H1 (cell line): ENCODE measurements at regions not wholly inside any gene's neighbourhood (a gene's known extent, or its start where the extent isn't known, plus 50 kb on each side); places are given as distances from the start of the nearest gene placed in this dataset.

ENCODE experiments used
- CTCF ChIA-PET: fragments of 300-600 bp; sonication (Branson Sonifier 250); formaldehyde crosslinking; loops from one replicate; lab custom pipeline; 2021; ENCODE audit not compliant: partially characterized antibody; lab: Charles Lee
- POLR2A ChIA-PET: fragments of 300-600 bp; sonication (Branson Sonifier 250); formaldehyde crosslinking; loops from one replicate; lab custom pipeline; 2021; ENCODE audit warnings: inconsistent platforms; ENCODE audit not compliant: partially characterized antibody; lab: Charles Lee
- DNase-seq, 2 experiments: peaks; one replicate each; pipeline versions ENCODE4 v3.0.0 to v3.0.0-alpha.2; 2010 to 2022; ENCODE audit warnings: low spot score in 2 of 2, low read depth in 1 of 2, mixed read lengths in 1 of 2
- FAIRE-seq: peaks from 2 replicates; lab custom pipeline; 2011; peaks lifted over from hg19 to GRCh38; lab: Jason Lieb, UNC
- H2AFZ ChIP-seq: 2 replicates; pipeline ENCODE4 v1.8.1; 2012; ENCODE audit warnings: low read length, inconsistent platforms
- H2AK5ac ChIP-seq: 2 replicates; pipeline ENCODE4 v1.6.1; 2013; ENCODE audit warnings: low read depth, low read length
- H2BK120ac ChIP-seq: replicated peaks from 2 replicates; pipeline ENCODE3; 2013; ENCODE audit warnings: low read depth, low read length, inconsistent platforms
- H2BK12ac ChIP-seq: 2 replicates; pipeline ENCODE4 v1.6.1; 2013; ENCODE audit warnings: low read depth, low read length
- H2BK15ac ChIP-seq: 2 replicates; pipeline ENCODE4 v1.6.1; 2013; ENCODE audit warnings: low read length
- H2BK20ac ChIP-seq: 2 replicates; pipeline ENCODE4 v1.6.1; 2013; ENCODE audit warnings: low read length
- H2BK5ac ChIP-seq: 2 replicates; pipeline ENCODE4 v1.6.1; 2013; ENCODE audit warnings: low read depth, low read length
- H3K14ac ChIP-seq: 2 replicates; pipeline ENCODE4 v1.6.1; 2013; ENCODE audit warnings: inconsistent platforms; ENCODE audit not compliant: insufficient read length
- H3K18ac ChIP-seq: 2 replicates; pipeline ENCODE4 v1.6.1; 2013; ENCODE audit warnings: low read length; ENCODE audit errors: extremely low read depth
- H3K23ac ChIP-seq: 2 replicates; pipeline ENCODE4 v1.6.1; 2013; ENCODE audit warnings: inconsistent platforms; ENCODE audit not compliant: insufficient read length
- H3K23me2 ChIP-seq: 2 replicates; pipeline ENCODE4 v1.6.1; 2013; ENCODE audit warnings: low read depth, low read length
- H3K27ac ChIP-seq: 2 replicates; pipeline ENCODE4 v1.6.1; 2011; ENCODE audit warnings: low read depth, low read length, inconsistent platforms
- H3K27me3 ChIP-seq, 4 experiments: replicated peaks in 1 of 4; 1 replicate in 1 of 4; 2 replicates in 3 of 4; pipeline versions ENCODE4 v1.6.1 to v1.8.1; 2011 to 2013; ENCODE audit warnings: low read length in 3 of 4, mild to moderate bottlenecking in 3 of 4, inconsistent platforms in 2 of 4, mixed read lengths in 2 of 4, moderate library complexity in 1 of 4; ENCODE audit not compliant: control insufficient read depth in 3 of 4, insufficient read depth in 3 of 4; ENCODE audit errors: extremely low read depth in 1 of 4
- H3K36me3 ChIP-seq, 4 experiments: 2 replicates each; pipeline versions ENCODE4 v1.6.1 to v1.8.1; 2011 to 2013; ENCODE audit warnings: mild to moderate bottlenecking in 4 of 4, low read length in 3 of 4, moderate library complexity in 2 of 4, control low read depth in 1 of 4, inconsistent platforms in 1 of 4; ENCODE audit not compliant: insufficient read depth in 4 of 4, control insufficient read depth in 2 of 4
- H3K4ac ChIP-seq: replicated peaks from 2 replicates; pipeline ENCODE3; 2013; ENCODE audit warnings: low read length, low read depth, mixed read lengths, inconsistent platforms; ENCODE audit not compliant: insufficient read length
- H3K4me1 ChIP-seq, 4 experiments: replicated peaks in 1 of 4; 1 replicate in 1 of 4; 2 replicates in 3 of 4; pipeline versions ENCODE4 v1.6.1 to v1.8.1; 2011 to 2013; ENCODE audit warnings: low read length in 3 of 4, inconsistent platforms in 2 of 4, mixed read lengths in 1 of 4; ENCODE audit not compliant: insufficient read depth in 4 of 4, control insufficient read depth in 3 of 4
- H3K4me2 ChIP-seq, 2 experiments: 2 replicates each; pipeline versions ENCODE4 v1.6.1 to v1.8.1; 2011 to 2013; ENCODE audit warnings: low read depth in 2 of 2, low read length in 2 of 2, control low read depth in 1 of 2, inconsistent platforms in 1 of 2, mild to moderate bottlenecking in 1 of 2; ENCODE audit not compliant: insufficient read depth in 1 of 2
- H3K4me3 ChIP-seq, 4 experiments: fragments of 200-600, 300-600 bp in 1 of 4; sonication (generic), shearing (Covaris generic), sonication (Bioruptor Twin) in 1 of 4; 2 replicates each; pipeline versions ENCODE4 v1.5.1 to v1.8.1; 2011 to 2016; ENCODE audit warnings: low read length in 4 of 4, low read depth in 3 of 4, control low read depth in 2 of 4, inconsistent platforms in 2 of 4, mild to moderate bottlenecking in 2 of 4, mixed read lengths in 1 of 4, moderate library complexity in 1 of 4; ENCODE audit not compliant: insufficient read depth in 2 of 4; ENCODE audit errors: extremely low read depth in 1 of 4
- H3K56ac ChIP-seq: replicated peaks from 2 replicates; pipeline ENCODE3; 2013; ENCODE audit warnings: low read depth, mild to moderate bottlenecking, mixed read lengths, low read length, inconsistent platforms; ENCODE audit not compliant: insufficient read length
- H3K79me1 ChIP-seq: 2 replicates; pipeline ENCODE4 v1.6.1; 2013; ENCODE audit warnings: low read depth, low read length, control low read depth
- H3K79me2 ChIP-seq, 2 experiments: 2 replicates each; pipeline versions ENCODE4 v1.6.1 to v1.8.1; 2012 to 2013; ENCODE audit warnings: low read length in 2 of 2, mild to moderate bottlenecking in 2 of 2, inconsistent platforms in 1 of 2; ENCODE audit not compliant: insufficient read depth in 2 of 2, control insufficient read depth in 1 of 2
- H3K9ac ChIP-seq, 4 experiments: replicated peaks in 1 of 4; 1 replicate in 1 of 4; 2 replicates in 3 of 4; pipeline versions ENCODE4 v1.6.1 to v1.8.1; 2011 to 2013; ENCODE audit warnings: low read depth in 3 of 4, low read length in 3 of 4, control low read depth in 2 of 4, mild to moderate bottlenecking in 2 of 4, moderate library complexity in 2 of 4, inconsistent platforms in 1 of 4; ENCODE audit errors: extremely low read depth in 1 of 4
- H3K9me3 ChIP-seq, 2 experiments: 2 replicates each; pipeline versions ENCODE4 v1.6.1 to v1.8.1; 2012 to 2013; ENCODE audit warnings: mild to moderate bottlenecking in 2 of 2, moderate library complexity in 2 of 2, control low read depth in 1 of 2, inconsistent platforms in 1 of 2, low read depth in 1 of 2, low read length in 1 of 2, mixed read lengths in 1 of 2; ENCODE audit not compliant: insufficient read depth in 2 of 2
- H4K20me1 ChIP-seq, 2 experiments: replicated peaks in 1 of 2; 2 replicates each; pipeline versions ENCODE3 to v1.8.1; 2011 to 2013; ENCODE audit warnings: inconsistent platforms in 2 of 2, low read length in 2 of 2, mild to moderate bottlenecking in 1 of 2; ENCODE audit not compliant: insufficient read depth in 2 of 2, control insufficient read depth in 1 of 2
- H4K5ac ChIP-seq: 2 replicates; pipeline ENCODE4 v1.6.1; 2013; ENCODE audit warnings: low read length, low read depth, mixed read lengths, inconsistent platforms; ENCODE audit not compliant: insufficient read length
- H4K8ac ChIP-seq: 2 replicates; pipeline ENCODE4 v1.8.0; 2013; ENCODE audit warnings: mild to moderate bottlenecking, moderate library complexity, low read length, inconsistent platforms; ENCODE audit not compliant: insufficient read depth; ENCODE audit errors: extremely low read depth
- H4K91ac ChIP-seq: replicated peaks from 2 replicates; pipeline ENCODE3; 2013; ENCODE audit warnings: low read length, mixed read lengths, inconsistent platforms; ENCODE audit not compliant: insufficient read length
- CHD1 ChIP-seq: IDR thresholded peaks from 2 replicates; pipeline ENCODE4 v1.6.1; 2012; ENCODE audit warnings: low read depth, low read length, improper control_type of control experiment
- CHD2 ChIP-seq: IDR thresholded peaks from 2 replicates; pipeline ENCODE4 v1.6.1; 2012; ENCODE audit warnings: low read length, improper control_type of control experiment
- EP300 ChIP-seq, 2 experiments: IDR thresholded peaks; 1 replicate in 1 of 2; 2 replicates in 1 of 2; pipeline ENCODE4 v1.6.1; 2011 to 2012; ENCODE audit warnings: low read depth in 2 of 2, low read length in 2 of 2, mild to moderate bottlenecking in 2 of 2, borderline replicate concordance in 1 of 2, inconsistent platforms in 1 of 2, moderate library complexity in 1 of 2
- JUND ChIP-seq: IDR thresholded peaks from 2 replicates; pipeline ENCODE4 v1.6.1; 2011; ENCODE audit warnings: mild to moderate bottlenecking, improper control_type of control experiment, low read length
- POU5F1 ChIP-seq: IDR thresholded peaks from 2 replicates; pipeline ENCODE4 v1.6.1; 2011; ENCODE audit warnings: low read depth, mild to moderate bottlenecking, low read length, moderate library complexity
- WGBS, 2 experiments: shearing (Covaris generic) in 1 of 2; methylation state at CpG; one replicate each; pipeline versions ENCODE4 v1.1.6 to v1.1.7; 2013 to 2015; ENCODE audit warnings: low lambda C conversion rate in 2 of 2, mixed read lengths in 2 of 2, inconsistent platforms in 1 of 2, low coverage in 1 of 2, missing lambda C conversion rate in 1 of 2; ENCODE audit not compliant: insufficient replicate concordance in 2 of 2, insufficient coverage in 1 of 2, insufficient read length in 1 of 2; ENCODE audit errors: extremely low coverage in 1 of 2, missing lambda C conversion rate in 1 of 2; 5-methylcytosine and 5-hydroxymethylcytosine counted together

DNA sequence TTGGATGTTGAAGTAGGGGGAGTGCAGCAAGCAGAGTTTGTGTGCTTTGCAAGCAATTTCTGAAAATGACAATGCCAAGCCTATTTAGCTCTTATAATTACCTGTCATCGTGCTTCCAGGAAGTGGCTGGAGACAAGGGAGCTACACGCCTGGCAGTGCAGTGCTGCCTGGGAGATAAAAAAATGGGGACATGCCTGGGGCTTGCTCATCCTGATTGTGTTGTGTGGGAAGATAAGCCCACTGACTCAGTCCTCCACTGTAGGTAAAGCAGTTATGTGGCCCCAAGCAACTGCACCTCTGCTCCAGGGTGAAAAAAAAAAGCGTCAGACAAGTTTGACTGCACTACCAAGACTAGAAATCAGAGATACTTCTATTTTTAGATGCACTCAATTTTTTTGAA, 396.9 kb upstream of the NXPH2 start:
- no peaks in the 10 kb centered on the region for H3K23me2 ChIP-seq
- H3K79me2 ChIP-seq = no peaks in the 10 kb centered on the region
- H2AK5ac ChIP-seq = no peak overlapping the region
- H3K36me3 ChIP-seq = no peaks in the 10 kb centered on the region
- H2BK12ac ChIP-seq = no peak overlapping the region
- H3K27me3 ChIP-seq = no peaks in the 10 kb centered on the region
- no peak overlapping the region for H3K9ac ChIP-seq
- no peak overlapping the region for H3K4me2 ChIP-seq
- H3K14ac ChIP-seq = no peak overlapping the region
- no peak overlapping the region for H2BK15ac ChIP-seq
- peaks cover 0 to 2% (median 0%) of the 10 kb centered on the region in 4 experiments; a peak in 3 of 7 replicates for H3K4me1 ChIP-seq
- H3K23ac ChIP-seq = no peak overlapping the region
- no peak overlapping the region for H3K4me3 ChIP-seq
- H2BK20ac ChIP-seq = no peak overlapping the region
- no peak overlapping the region for H4K91ac ChIP-seq
- no peak overlapping the region for H2BK5ac ChIP-seq
- H2AFZ ChIP-seq = no peak overlapping the region
- no peak for TF ChIP-seq POU5F1
- no peak for TF ChIP-seq CHD1
- TF ChIP-seq EP300 (IDR thresholded peaks at IDR 0.05; ENCODE audit: borderline replicate concordance in 1 of 2, low read depth in 2 of 2, low read length in 2 of 2) = no peak
- no peak for TF ChIP-seq JUND
- TF ChIP-seq CHD2 = no peak
- TF ChIP-seq, all 59 proteins: peak for 0
- no peak overlapping the region for H3K27ac ChIP-seq
- no peak overlapping the region for H3K56ac ChIP-seq
- no peaks in the 10 kb centered on the region for H4K20me1 ChIP-seq
- no peaks in the 10 kb centered on the region for H3K79me1 ChIP-seq
- H4K8ac ChIP-seq = no peak overlapping the region
- no peaks in the 10 kb centered on the region for H3K9me3 ChIP-seq
- CTCF ChIA-PET = interaction anchor here (0.6 to 1.4 kb wide), 2 partner anchors 19 to 145 kb away, joined by 3 read pairs; no protein-coding TSS in a partner anchor
- H4K5ac ChIP-seq = no peak overlapping the region
- no peak overlapping the region for H3K18ac ChIP-seq
- 93% methylated on average over 3 of the region's 3 CpGs; no CpG with 5 or more reads in 1 of the 2 experiments for WGBS, 2 experiments
- POLR2A ChIA-PET = no interaction called here
- no peak for FAIRE-seq
- H2BK120ac ChIP-seq = no peak overlapping the region
- DNase-seq = no peak
- H3K4ac ChIP-seq = no peak overlapping the region
